Sigmoid colon (tissue), 4 donors: ENCODE measurements at regions not wholly inside any gene's neighbourhood (a gene's known extent, or its start where the extent isn't known, plus 50 kb on each side); places are given as distances from the start of the nearest gene placed in this dataset.

Experiments
- EP300 ChIP-seq, 4 donors: sonication (generic); formaldehyde crosslinking; IDR thresholded peaks; one replicate each; pipeline ENCODE4 v1.6.1; 2017; ENCODE audit warnings: antibody characterized with exemption in 4 of 4
- POLR2A ChIP-seq, 2 donors: fragments of 450-650 bp; IDR thresholded peaks; one replicate each; pipeline ENCODE4 v1.6.1; 2016; ENCODE audit warnings: antibody characterized with exemption in 2 of 2, mild to moderate bottlenecking in 2 of 2, moderate library complexity in 2 of 2

GRCh38 chr4:32117693-32118092, 1397.5 kb downstream of the PCDH7 start:
- TF ChIP-seq POLR2A (IDR thresholded peaks at IDR 0.05) (no peak), EP300 (IDR thresholded peaks at IDR 0.05) (no peak)
